ENCODE measurements at regions not wholly inside any gene's neighbourhood (a gene's known extent, or its start where the extent isn't known, plus 50 kb on each side); places are given as distances from the start of the nearest gene placed in this dataset.

DNA sequence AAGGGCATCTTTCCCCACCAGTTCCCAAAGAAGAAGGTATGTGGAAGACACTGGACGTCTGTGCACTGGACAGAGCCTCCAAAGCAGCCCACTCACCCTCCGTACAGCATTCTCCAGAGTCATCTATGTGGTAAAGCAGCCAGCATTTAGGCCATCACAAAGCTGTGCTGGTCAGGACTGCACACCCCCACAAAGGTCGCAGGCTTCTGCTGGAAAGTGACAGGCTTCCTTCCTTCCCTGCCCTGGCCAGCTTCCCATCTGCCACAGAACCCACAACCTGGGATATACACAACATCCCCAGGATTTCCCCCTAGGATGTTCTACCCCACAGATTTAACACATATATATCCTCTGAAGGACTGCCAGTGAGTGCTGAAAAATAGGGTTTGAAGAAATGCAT lies 64.6 kb upstream of the GALNT15 start:
- WGBS (ENCODE audit: insufficient coverage, low lambda C conversion rate): no CpG with 5 or more reads among the region's 3 CpGs
- no peaks in the 10 kb centered on the region for H3K9me3 ChIP-seq (ENCODE audit: control insufficient read depth, low read depth, low read length)
- H3K4me3 ChIP-seq (ENCODE audit: low read length): no peak overlapping the region

DNA sequence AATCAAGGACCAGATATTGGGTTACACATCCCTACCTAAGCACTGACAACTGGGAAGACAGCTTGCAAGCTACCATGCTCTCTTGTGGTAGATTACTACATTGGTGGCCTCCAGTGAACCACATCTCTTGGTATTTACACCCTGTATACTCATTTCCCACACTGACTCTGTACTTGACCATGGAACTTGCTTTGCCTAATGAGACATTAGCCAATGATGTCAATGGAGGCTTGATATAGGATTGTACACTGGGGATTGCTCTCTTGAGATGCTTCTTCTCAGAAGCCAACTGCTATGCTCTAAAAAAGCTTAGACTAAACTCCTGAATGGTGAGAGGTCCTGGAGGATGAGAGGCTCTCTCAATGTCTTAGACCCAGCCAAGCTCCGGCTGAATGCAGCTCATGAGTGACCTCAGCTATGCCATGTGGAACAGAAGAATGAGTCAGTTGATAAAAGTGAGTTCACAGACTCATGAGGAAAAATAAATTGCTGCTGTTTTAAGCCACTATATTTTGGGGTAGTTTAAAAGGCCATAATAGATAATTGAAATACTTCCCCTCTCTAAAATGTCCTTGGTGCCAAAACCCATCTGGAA lies 61.5 kb upstream of the GALNT15 start:
- H3K27ac ChIP-seq (ENCODE audit: low read length): no peak overlapping the region
- no CpG with 5 or more reads among the region's 1 CpG for WGBS (ENCODE audit: insufficient coverage, low lambda C conversion rate)
- DNase-seq: no peak

More for the DNA sequence above, 64.6 kb upstream of the GALNT15 start:
- no peak overlapping the region for H3K27ac ChIP-seq (ENCODE audit: low read length)
- no peaks in the 10 kb centered on the region for H3K36me3 ChIP-seq (ENCODE audit: control insufficient read depth, insufficient read depth, low read length)
- no peak for DNase-seq
- no peaks in the 10 kb centered on the region for H3K27me3 ChIP-seq (ENCODE audit: control insufficient read depth, insufficient read depth, low read length)
- no peaks in the 10 kb centered on the region for H3K4me1 ChIP-seq (ENCODE audit: control insufficient read depth, insufficient read depth, low read length)

DNA sequence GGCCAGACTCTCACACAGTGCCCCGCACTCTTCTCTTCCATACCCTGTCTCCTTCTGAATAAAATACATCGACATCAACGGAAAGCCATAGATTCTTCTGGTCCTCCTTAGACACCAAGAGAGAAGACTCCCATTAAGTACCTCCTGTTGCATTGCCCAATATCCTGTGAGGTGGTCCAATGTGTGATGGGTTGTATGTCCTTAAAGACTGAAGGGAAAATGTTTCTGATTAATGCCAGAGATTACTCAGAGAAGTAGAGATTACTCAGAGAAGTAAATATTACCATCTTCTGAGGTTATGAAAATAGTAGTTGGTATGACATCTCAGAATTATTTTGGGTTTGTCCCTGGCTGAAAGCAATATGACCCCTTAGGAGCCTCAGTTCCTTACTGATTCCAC lies 60.8 kb upstream of the GALNT15 start:
- Histone ChIP-seq H3K27me3 (ENCODE audit: control insufficient read depth, insufficient read depth, low read length) (no peaks in the 10 kb centered on the region), H3K27ac (ENCODE audit: low read length) (no peak overlapping the region), H3K4me1 (ENCODE audit: control insufficient read depth, insufficient read depth, low read length) (no peaks in the 10 kb centered on the region), H3K9me3 (ENCODE audit: control insufficient read depth, low read depth, low read length) (no peaks in the 10 kb centered on the region), H3K36me3 (ENCODE audit: control insufficient read depth, insufficient read depth, low read length) (no peaks in the 10 kb centered on the region), H3K4me3 (ENCODE audit: low read length) (no peak overlapping the region)
- WGBS (ENCODE audit: insufficient coverage, low lambda C conversion rate): no CpG with 5 or more reads among the region's 3 CpGs
- no peak for DNase-seq

More for the DNA sequence above, 61.5 kb upstream of the GALNT15 start:
- no peak overlapping the region for H3K4me3 ChIP-seq (ENCODE audit: low read length)
- H3K4me1 ChIP-seq (ENCODE audit: control insufficient read depth, insufficient read depth, low read length): no peaks in the 10 kb centered on the region
- no peaks in the 10 kb centered on the region for H3K9me3 ChIP-seq (ENCODE audit: control insufficient read depth, low read depth, low read length)
- H3K27me3 ChIP-seq (ENCODE audit: control insufficient read depth, insufficient read depth, low read length): no peaks in the 10 kb centered on the region
- no peaks in the 10 kb centered on the region for H3K36me3 ChIP-seq (ENCODE audit: control insufficient read depth, insufficient read depth, low read length)

GRCh38 chr3:16114429-16114828 lies 60.1 kb upstream of the GALNT15 start:
- H3K4me1 ChIP-seq (ENCODE audit: control insufficient read depth, insufficient read depth, low read length): no peaks in the 10 kb centered on the region
- H3K4me3 ChIP-seq (ENCODE audit: low read length): no peak overlapping the region
- H3K27me3 ChIP-seq (ENCODE audit: control insufficient read depth, insufficient read depth, low read length): no peaks in the 10 kb centered on the region
- no peaks in the 10 kb centered on the region for H3K9me3 ChIP-seq (ENCODE audit: control insufficient read depth, low read depth, low read length)
- H3K27ac ChIP-seq (ENCODE audit: low read length): no peak overlapping the region
- DNase-seq: no peak
- WGBS (ENCODE audit: insufficient coverage, low lambda C conversion rate): no CpG with 5 or more reads among the region's 2 CpGs
- no peaks in the 10 kb centered on the region for H3K36me3 ChIP-seq (ENCODE audit: control insufficient read depth, insufficient read depth, low read length)

DNA sequence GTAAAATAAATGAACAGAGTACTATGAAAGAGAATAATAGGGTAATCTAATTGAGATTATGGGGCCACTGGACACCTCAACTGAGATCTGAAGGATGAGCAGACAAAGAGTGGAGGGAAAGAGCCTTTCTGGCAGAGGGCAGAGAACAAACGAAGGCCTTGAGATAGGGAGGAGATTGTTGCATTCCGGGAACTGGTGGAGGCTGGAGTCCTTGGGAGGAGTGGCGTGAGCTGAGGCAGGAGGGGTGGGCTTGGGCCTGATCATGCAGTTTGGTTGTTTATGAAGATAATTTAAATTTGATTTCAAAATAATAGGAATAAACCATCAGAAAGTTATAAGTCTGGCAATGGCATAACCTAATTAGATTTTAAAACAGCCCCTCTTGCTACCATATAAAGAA lies 59.5 kb upstream of the GALNT15 start:
- H3K4me3 ChIP-seq (ENCODE audit: low read length): no peak overlapping the region
- no CpG with 5 or more reads among the region's 3 CpGs for WGBS (ENCODE audit: insufficient coverage, low lambda C conversion rate)

GRCh38 chr3:16118396-16118795 lies 56.1 kb upstream of the GALNT15 start:
- Histone ChIP-seq H3K27ac (ENCODE audit: low read length) (no peak overlapping the region), H3K36me3 (ENCODE audit: control insufficient read depth, insufficient read depth, low read length) (no peaks in the 10 kb centered on the region), H3K9me3 (ENCODE audit: control insufficient read depth, low read depth, low read length) (no peaks in the 10 kb centered on the region), H3K4me3 (ENCODE audit: low read length) (no peak overlapping the region), H3K27me3 (ENCODE audit: control insufficient read depth, insufficient read depth, low read length) (no peaks in the 10 kb centered on the region), H3K4me1 (ENCODE audit: control insufficient read depth, insufficient read depth, low read length) (no peaks in the 10 kb centered on the region)
- DNase-seq: no peak
- no CpG with 5 or more reads among the region's 9 CpGs for WGBS (ENCODE audit: insufficient coverage, low lambda C conversion rate)

More for the DNA sequence above, 59.5 kb upstream of the GALNT15 start:
- H3K4me1 ChIP-seq (ENCODE audit: control insufficient read depth, insufficient read depth, low read length): no peaks in the 10 kb centered on the region
- H3K36me3 ChIP-seq (ENCODE audit: control insufficient read depth, insufficient read depth, low read length): no peaks in the 10 kb centered on the region
- no peaks in the 10 kb centered on the region for H3K27me3 ChIP-seq (ENCODE audit: control insufficient read depth, insufficient read depth, low read length)
- H3K27ac ChIP-seq (ENCODE audit: low read length): no peak overlapping the region
- H3K9me3 ChIP-seq (ENCODE audit: control insufficient read depth, low read depth, low read length): no peaks in the 10 kb centered on the region
- no peak for DNase-seq

GRCh38 chr3:16119887-16120286 lies 54.6 kb upstream of the GALNT15 start:
- DNase-seq: no peak
- Histone ChIP-seq H3K27ac (ENCODE audit: low read length) (no peak overlapping the region), H3K9me3 (ENCODE audit: control insufficient read depth, low read depth, low read length) (no peaks in the 10 kb centered on the region), H3K4me3 (ENCODE audit: low read length) (no peak overlapping the region), H3K4me1 (ENCODE audit: control insufficient read depth, insufficient read depth, low read length) (no peaks in the 10 kb centered on the region), H3K27me3 (ENCODE audit: control insufficient read depth, insufficient read depth, low read length) (no peaks in the 10 kb centered on the region), H3K36me3 (ENCODE audit: control insufficient read depth, insufficient read depth, low read length) (no peaks in the 10 kb centered on the region)

- Histone ChIP-seq H3K9me3 (ENCODE audit: control insufficient read depth, low read depth, low read length) (no peaks in the 10 kb centered on the region), H3K4me1 (ENCODE audit: control insufficient read depth, insufficient read depth, low read length) (no peaks in the 10 kb centered on the region), H3K4me3 (ENCODE audit: low read length) (no peak overlapping the region), H3K36me3 (ENCODE audit: control insufficient read depth, insufficient read depth, low read length) (no peaks in the 10 kb centered on the region), H3K27me3 (ENCODE audit: control insufficient read depth, insufficient read depth, low read length) (no peaks in the 10 kb centered on the region), H3K27ac (ENCODE audit: low read length) (no peak overlapping the region)
- WGBS (ENCODE audit: insufficient coverage, low lambda C conversion rate): no CpG with 5 or more reads among the region's 1 CpG
- no peak for DNase-seq
These were observed 53.1 kb upstream of the GALNT15 start for GRCh38 chr3:16121391-16121790.

DNA sequence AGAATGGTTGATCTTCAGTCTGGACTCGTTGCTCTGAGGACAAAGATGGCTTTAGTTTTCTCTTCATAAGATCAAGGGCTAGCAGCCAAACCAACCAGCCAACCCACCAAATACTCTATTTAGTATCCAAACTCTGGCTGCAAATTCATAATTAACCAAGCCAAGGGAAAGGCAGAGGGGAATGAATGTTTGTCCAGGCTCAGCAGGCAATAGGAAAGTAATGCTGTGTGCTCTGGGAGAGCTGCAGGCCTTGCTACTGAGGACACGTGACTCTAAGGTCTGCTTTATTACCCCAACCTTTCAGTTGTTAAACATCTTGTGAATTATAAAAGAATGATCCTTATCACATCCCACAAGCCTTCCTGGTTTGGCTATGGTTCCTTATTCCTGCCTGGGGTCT lies 52.3 kb upstream of the GALNT15 start:
- 63% methylated on average over 1 of the region's 2 CpGs for WGBS (ENCODE audit: insufficient coverage, low lambda C conversion rate)
- Histone ChIP-seq H3K9me3 (ENCODE audit: control insufficient read depth, low read depth, low read length) (no peaks in the 10 kb centered on the region), H3K4me1 (ENCODE audit: control insufficient read depth, insufficient read depth, low read length) (no peaks in the 10 kb centered on the region), H3K36me3 (ENCODE audit: control insufficient read depth, insufficient read depth, low read length) (no peaks in the 10 kb centered on the region), H3K27ac (ENCODE audit: low read length) (no peak overlapping the region), H3K4me3 (ENCODE audit: low read length) (no peak overlapping the region), H3K27me3 (ENCODE audit: control insufficient read depth, insufficient read depth, low read length) (no peaks in the 10 kb centered on the region)
- no peak for DNase-seq

DNA sequence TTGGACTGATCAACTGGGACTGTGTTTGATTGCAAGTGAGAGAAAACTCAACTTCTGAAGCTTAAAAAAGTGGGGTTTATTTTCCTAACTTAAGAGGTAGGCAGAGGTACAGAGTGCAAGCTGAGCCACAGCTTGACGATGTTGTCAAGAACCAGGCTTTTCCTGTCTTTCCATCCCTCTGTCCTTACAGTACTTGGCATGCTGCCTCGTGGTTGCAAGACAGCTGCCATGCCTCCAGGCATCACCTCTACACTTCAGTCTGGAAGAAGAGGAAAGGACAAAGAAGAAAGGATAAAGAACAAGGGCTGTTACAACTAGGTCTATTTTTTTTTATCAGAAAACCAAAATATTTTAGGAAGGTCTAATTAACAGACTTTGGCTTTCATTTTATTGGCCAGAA lies 51.8 kb upstream of the GALNT15 start:
- no peaks in the 10 kb centered on the region for H3K9me3 ChIP-seq (ENCODE audit: control insufficient read depth, low read depth, low read length)
- H3K27me3 ChIP-seq (ENCODE audit: control insufficient read depth, insufficient read depth, low read length): no peaks in the 10 kb centered on the region
- no peak overlapping the region for H3K4me3 ChIP-seq (ENCODE audit: low read length)
- H3K4me1 ChIP-seq (ENCODE audit: control insufficient read depth, insufficient read depth, low read length): no peaks in the 10 kb centered on the region
- DNase-seq: no peak
- H3K27ac ChIP-seq (ENCODE audit: low read length): no peak overlapping the region
- no CpG with 5 or more reads among the region's 2 CpGs for WGBS (ENCODE audit: insufficient coverage, low lambda C conversion rate)
- no peaks in the 10 kb centered on the region for H3K36me3 ChIP-seq (ENCODE audit: control insufficient read depth, insufficient read depth, low read length)

DNA sequence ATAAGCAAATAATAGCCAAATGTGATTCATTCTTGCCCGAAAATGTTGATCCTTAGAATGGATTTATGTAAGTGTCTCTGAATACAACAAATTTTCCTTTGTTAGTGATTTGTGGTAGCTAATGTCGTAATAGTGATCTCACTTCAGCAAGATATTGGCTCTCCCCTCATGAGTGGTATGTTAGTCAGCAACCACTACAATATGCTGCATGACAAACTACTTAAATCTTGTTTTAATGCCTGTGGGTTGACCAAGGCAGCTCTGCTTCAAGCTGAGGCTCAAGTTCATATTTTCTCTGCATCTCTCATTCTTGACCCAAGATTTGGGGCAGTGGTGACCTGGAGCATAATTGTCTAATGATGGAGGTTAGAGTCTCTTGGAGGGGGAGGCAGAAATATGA lies 49.8 kb upstream of the GALNT15 start:
- Histone ChIP-seq H3K4me1 (ENCODE audit: control insufficient read depth, insufficient read depth, low read length) (no peaks in the 10 kb centered on the region), H3K27me3 (ENCODE audit: control insufficient read depth, insufficient read depth, low read length) (no peaks in the 10 kb centered on the region), H3K9me3 (ENCODE audit: control insufficient read depth, low read depth, low read length) (no peaks in the 10 kb centered on the region), H3K4me3 (ENCODE audit: low read length) (no peak overlapping the region), H3K27ac (ENCODE audit: low read length) (no peak overlapping the region), H3K36me3 (ENCODE audit: control insufficient read depth, insufficient read depth, low read length) (no peaks in the 10 kb centered on the region)
- WGBS (ENCODE audit: insufficient coverage, low lambda C conversion rate): no CpG with 5 or more reads among the region's 2 CpGs
- DNase-seq: no peak
